ENCODE measurements at regions not wholly inside any gene's neighbourhood (a gene's known extent, or its start where the extent isn't known, plus 50 kb on each side); places are given as distances from the start of the nearest gene placed in this dataset.

- no peak overlapping the region for H3K27ac ChIP-seq (ENCODE audit: low read length)
- H3K9ac ChIP-seq (ENCODE audit: low read length): no peak overlapping the region
- H3K4me1 ChIP-seq (ENCODE audit: control insufficient read depth, low read depth, low read length): peaks cover 4% of the 10 kb centered on the region
- H3K4me3 ChIP-seq (ENCODE audit: low read length): no peak overlapping the region
- H3K9me3 ChIP-seq (ENCODE audit: control insufficient read depth, low read depth, low read length): no peaks in the 10 kb centered on the region
- H3K27me3 ChIP-seq (ENCODE audit: control insufficient read depth, insufficient read depth, low read length): no peaks in the 10 kb centered on the region
- H3K36me3 ChIP-seq (ENCODE audit: control insufficient read depth, low read depth, low read length): no peaks in the 10 kb centered on the region
Measured at GRCh38 chr16:86085161-86085611, 186.2 kb downstream of the IRF8 start.

DNA sequence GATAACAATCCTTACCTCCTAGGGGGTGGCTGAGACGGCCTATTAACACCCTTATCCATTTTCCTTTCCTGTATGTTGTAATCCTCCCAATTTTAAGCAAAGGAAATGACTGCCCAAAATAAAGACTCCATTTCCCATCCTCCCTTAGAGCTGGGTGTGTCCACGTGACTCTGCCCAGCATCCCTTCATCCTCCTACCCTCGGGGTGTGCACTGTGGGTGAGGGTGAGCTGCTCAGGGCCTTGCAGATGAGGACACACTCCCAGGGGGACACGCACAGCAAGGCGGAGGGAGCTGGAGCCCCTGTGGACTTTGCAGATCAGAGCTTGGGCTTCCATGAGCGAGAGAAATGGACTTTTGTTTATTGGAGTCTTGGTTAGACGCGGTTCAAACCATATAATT, 186.8 kb downstream of the IRF8 start:
- no peak overlapping the region for H3K9ac ChIP-seq (ENCODE audit: low read length)
- no peak overlapping the region for H3K27ac ChIP-seq (ENCODE audit: low read length)
- H3K36me3 ChIP-seq (ENCODE audit: control insufficient read depth, low read depth, low read length): no peaks in the 10 kb centered on the region
- peaks cover 4% of the 10 kb centered on the region for H3K4me1 ChIP-seq (ENCODE audit: control insufficient read depth, low read depth, low read length)
- no peaks in the 10 kb centered on the region for H3K9me3 ChIP-seq (ENCODE audit: control insufficient read depth, low read depth, low read length)
- no peak overlapping the region for H3K4me3 ChIP-seq (ENCODE audit: low read length)
- H3K27me3 ChIP-seq (ENCODE audit: control insufficient read depth, insufficient read depth, low read length): no peaks in the 10 kb centered on the region

- Histone ChIP-seq H3K4me1 (ENCODE audit: control insufficient read depth, low read depth, low read length) (peaks cover 4% of the 10 kb centered on the region), H3K4me3 (ENCODE audit: low read length) (no peak overlapping the region), H3K9me3 (ENCODE audit: control insufficient read depth, low read depth, low read length) (no peaks in the 10 kb centered on the region), H3K27ac (ENCODE audit: low read length) (no peak overlapping the region), H3K36me3 (ENCODE audit: control insufficient read depth, low read depth, low read length) (no peaks in the 10 kb centered on the region), H3K9ac (ENCODE audit: low read length) (no peak overlapping the region), H3K27me3 (ENCODE audit: control insufficient read depth, insufficient read depth, low read length) (no peaks in the 10 kb centered on the region)
Measured at GRCh38 chr16:86086471-86086870, 187.5 kb downstream of the IRF8 start.

- no peaks in the 10 kb centered on the region for H3K27me3 ChIP-seq (ENCODE audit: control insufficient read depth, insufficient read depth, low read length)
- no peak overlapping the region for H3K9ac ChIP-seq (ENCODE audit: low read length)
- H3K36me3 ChIP-seq (ENCODE audit: control insufficient read depth, low read depth, low read length): no peaks in the 10 kb centered on the region
Measured at GRCh38 chr16:86087011-86087895, 188.3 kb downstream of the IRF8 start.

GRCh38 chr16:86087896-86088230, 188.9 kb downstream of the IRF8 start:
- Histone ChIP-seq H3K4me3 (ENCODE audit: low read length) (no peak overlapping the region), H3K9ac (ENCODE audit: low read length) (no peak overlapping the region), H3K27ac (ENCODE audit: low read length) (no peak overlapping the region), H3K27me3 (ENCODE audit: control insufficient read depth, insufficient read depth, low read length) (no peaks in the 10 kb centered on the region), H3K36me3 (ENCODE audit: control insufficient read depth, low read depth, low read length) (no peaks in the 10 kb centered on the region), H3K9me3 (ENCODE audit: control insufficient read depth, low read depth, low read length) (no peaks in the 10 kb centered on the region), H3K4me1 (ENCODE audit: control insufficient read depth, low read depth, low read length) (peaks cover 4% of the 10 kb centered on the region)

More at GRCh38 chr16:86087011-86087895, 188.3 kb downstream of the IRF8 start:
- H3K27ac ChIP-seq (ENCODE audit: low read length): no peak overlapping the region
- no peak overlapping the region for H3K4me3 ChIP-seq (ENCODE audit: low read length)
- H3K4me1 ChIP-seq (ENCODE audit: control insufficient read depth, low read depth, low read length): peaks cover 4% of the 10 kb centered on the region
- H3K9me3 ChIP-seq (ENCODE audit: control insufficient read depth, low read depth, low read length): no peaks in the 10 kb centered on the region

DNA sequence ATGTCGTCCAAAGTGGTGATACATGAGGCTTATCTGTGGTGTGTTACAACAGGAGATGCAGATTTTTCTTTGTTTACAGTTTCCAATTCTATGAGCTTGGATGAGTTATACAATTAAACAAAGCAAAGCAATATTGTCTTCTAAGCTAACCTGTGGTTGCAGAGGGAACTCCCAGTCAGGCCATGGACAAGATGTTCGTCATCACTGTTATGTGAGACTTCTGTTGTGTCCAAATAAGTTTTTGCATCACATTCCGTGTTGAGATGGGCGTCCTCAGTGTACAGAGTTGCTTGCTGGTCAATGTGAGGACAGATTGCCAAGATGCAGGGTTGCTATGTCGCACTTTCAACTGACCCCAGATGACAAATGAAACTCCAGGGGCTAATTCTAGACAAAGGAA, 189.3 kb downstream of the IRF8 start:
- H3K9me3 ChIP-seq (ENCODE audit: control insufficient read depth, low read depth, low read length): no peaks in the 10 kb centered on the region
- no peaks in the 10 kb centered on the region for H3K36me3 ChIP-seq (ENCODE audit: control insufficient read depth, low read depth, low read length)
- H3K27me3 ChIP-seq (ENCODE audit: control insufficient read depth, insufficient read depth, low read length): no peaks in the 10 kb centered on the region
- H3K4me3 ChIP-seq (ENCODE audit: low read length): no peak overlapping the region
- no peak overlapping the region for H3K27ac ChIP-seq (ENCODE audit: low read length)
- no peak overlapping the region for H3K9ac ChIP-seq (ENCODE audit: low read length)
- peaks cover 4% of the 10 kb centered on the region for H3K4me1 ChIP-seq (ENCODE audit: control insufficient read depth, low read depth, low read length)

- Histone ChIP-seq H3K27me3 (ENCODE audit: control insufficient read depth, insufficient read depth, low read length) (no peaks in the 10 kb centered on the region), H3K27ac (ENCODE audit: low read length) (no peak overlapping the region)
Measured at GRCh38 chr16:86088816-86089215, 189.9 kb downstream of the IRF8 start.

GRCh38 chr16:86089334-86089900, 190.5 kb downstream of the IRF8 start:
- no peak overlapping the region for H3K4me3 ChIP-seq (ENCODE audit: low read length)
- H3K9me3 ChIP-seq (ENCODE audit: control insufficient read depth, low read depth, low read length): no peaks in the 10 kb centered on the region
- H3K9ac ChIP-seq (ENCODE audit: low read length): no peak overlapping the region
- H3K4me1 ChIP-seq (ENCODE audit: control insufficient read depth, low read depth, low read length): peaks cover 4% of the 10 kb centered on the region
- H3K27ac ChIP-seq (ENCODE audit: low read length): no peak overlapping the region
- H3K27me3 ChIP-seq (ENCODE audit: control insufficient read depth, insufficient read depth, low read length): no peaks in the 10 kb centered on the region
- H3K36me3 ChIP-seq (ENCODE audit: control insufficient read depth, low read depth, low read length): no peaks in the 10 kb centered on the region

More at GRCh38 chr16:86088816-86089215, 189.9 kb downstream of the IRF8 start:
- H3K36me3 ChIP-seq (ENCODE audit: control insufficient read depth, low read depth, low read length): no peaks in the 10 kb centered on the region
- no peak overlapping the region for H3K4me3 ChIP-seq (ENCODE audit: low read length)
- peaks cover 4% of the 10 kb centered on the region for H3K4me1 ChIP-seq (ENCODE audit: control insufficient read depth, low read depth, low read length)
- no peaks in the 10 kb centered on the region for H3K9me3 ChIP-seq (ENCODE audit: control insufficient read depth, low read depth, low read length)
- H3K9ac ChIP-seq (ENCODE audit: low read length): no peak overlapping the region

DNA sequence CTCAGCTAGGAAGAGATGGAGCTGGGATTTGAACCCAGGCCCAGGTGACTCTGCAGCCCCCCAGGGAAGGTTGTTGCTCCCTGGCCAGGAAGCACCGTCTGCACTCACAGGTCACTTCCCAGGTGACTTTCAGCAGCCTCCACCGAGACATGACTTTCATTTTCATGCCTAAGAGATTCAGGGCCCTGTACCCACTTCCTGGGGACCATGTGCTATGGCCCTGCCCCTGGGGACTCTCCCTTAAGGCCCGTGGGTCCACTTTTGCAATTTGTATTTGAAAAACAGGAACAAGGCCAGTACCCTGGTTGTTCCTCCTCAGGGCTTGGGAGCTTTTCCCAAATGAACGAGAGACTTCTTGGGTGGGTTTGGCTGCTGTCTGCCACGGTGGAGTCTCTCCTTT, 191.0 kb downstream of the IRF8 start:
- peaks cover 4% of the 10 kb centered on the region for H3K4me1 ChIP-seq (ENCODE audit: control insufficient read depth, low read depth, low read length)
- no peaks in the 10 kb centered on the region for H3K27me3 ChIP-seq (ENCODE audit: control insufficient read depth, insufficient read depth, low read length)
- no peak overlapping the region for H3K9ac ChIP-seq (ENCODE audit: low read length)
- no peak overlapping the region for H3K27ac ChIP-seq (ENCODE audit: low read length)
- no peak overlapping the region for H3K4me3 ChIP-seq (ENCODE audit: low read length)
- H3K9me3 ChIP-seq (ENCODE audit: control insufficient read depth, low read depth, low read length): no peaks in the 10 kb centered on the region
- no peaks in the 10 kb centered on the region for H3K36me3 ChIP-seq (ENCODE audit: control insufficient read depth, low read depth, low read length)

- Histone ChIP-seq H3K9ac (ENCODE audit: low read length) (no peak overlapping the region), H3K4me1 (ENCODE audit: control insufficient read depth, low read depth, low read length) (peaks cover 4% of the 10 kb centered on the region), H3K27me3 (ENCODE audit: control insufficient read depth, insufficient read depth, low read length) (no peaks in the 10 kb centered on the region), H3K4me3 (ENCODE audit: low read length) (no peak overlapping the region), H3K36me3 (ENCODE audit: control insufficient read depth, low read depth, low read length) (no peaks in the 10 kb centered on the region), H3K27ac (ENCODE audit: low read length) (no peak overlapping the region), H3K9me3 (ENCODE audit: control insufficient read depth, low read depth, low read length) (no peaks in the 10 kb centered on the region)
Measured at GRCh38 chr16:86090461-86091170, 191.7 kb downstream of the IRF8 start.

DNA sequence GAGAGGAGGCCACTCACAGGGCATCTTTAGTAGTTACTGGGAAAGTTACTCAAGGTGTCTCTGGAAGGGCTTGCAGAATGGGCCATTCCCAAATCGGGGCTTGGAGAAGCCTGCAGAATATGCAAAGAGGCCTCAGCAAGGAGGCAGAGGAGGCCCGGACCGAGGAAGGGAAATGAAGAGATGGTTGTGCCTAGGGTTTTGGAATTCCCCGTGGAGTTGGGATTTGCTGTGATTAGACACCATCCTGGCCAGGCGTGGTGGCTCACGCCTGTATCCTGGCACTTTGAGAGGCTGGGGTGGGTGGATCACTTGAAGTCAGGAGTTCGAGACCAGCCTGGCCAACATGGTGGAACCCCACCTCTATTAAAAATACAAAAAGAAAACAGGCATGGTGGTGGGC, 193.0 kb downstream of the IRF8 start:
- Histone ChIP-seq H3K4me1 (ENCODE audit: control insufficient read depth, low read depth, low read length) (peaks cover 4% of the 10 kb centered on the region), H3K9me3 (ENCODE audit: control insufficient read depth, low read depth, low read length) (no peaks in the 10 kb centered on the region), H3K9ac (ENCODE audit: low read length) (no peak overlapping the region), H3K4me3 (ENCODE audit: low read length) (no peak overlapping the region), H3K27me3 (ENCODE audit: control insufficient read depth, insufficient read depth, low read length) (no peaks in the 10 kb centered on the region), H3K36me3 (ENCODE audit: control insufficient read depth, low read depth, low read length) (no peaks in the 10 kb centered on the region), H3K27ac (ENCODE audit: low read length) (no peak overlapping the region)

Data from iPS-18a (cell line).